NOMO-1 treated with dmso at 0.1 percent for 144 hours (cell line): ENCODE measurements at regions not wholly inside any gene's neighbourhood (a gene's known extent, or its start where the extent isn't known, plus 50 kb on each side); places are given as distances from the start of the nearest gene placed in this dataset.

Experiments
- DNase-seq: peaks from one replicate; lab custom pipeline; 2025; ENCODE audit not compliant: unreplicated experiment; lab: John Stamatoyannopoulos, UW

DNA sequence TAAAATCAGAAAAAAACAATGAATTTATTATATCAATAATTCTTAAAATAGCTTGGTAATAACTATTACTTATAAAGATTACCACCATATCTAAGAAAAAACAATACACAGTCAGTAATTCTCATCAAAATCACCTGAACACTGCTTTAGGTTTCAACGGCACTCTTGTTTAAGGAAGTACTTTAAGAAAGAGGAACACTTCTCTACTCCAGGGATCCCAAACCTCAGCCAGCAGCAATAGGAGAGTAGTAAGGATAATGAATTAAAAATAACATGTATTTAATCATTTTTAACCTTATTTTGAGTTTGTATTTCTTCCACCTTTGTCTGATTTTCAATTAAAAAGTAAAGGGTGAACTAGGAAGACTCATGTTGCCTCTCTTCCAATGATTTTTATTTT is 494.0 kb upstream of the NR2F2 start:
- no peak for DNase-seq

- DNase-seq, result no peak
Observed at GRCh38 chr15:95837341-95838004, 493.0 kb upstream of the NR2F2 start.

- DNase-seq, result no peak
Observed at GRCh38 chr15:95839367-95839782, 491.1 kb upstream of the NR2F2 start.

DNA sequence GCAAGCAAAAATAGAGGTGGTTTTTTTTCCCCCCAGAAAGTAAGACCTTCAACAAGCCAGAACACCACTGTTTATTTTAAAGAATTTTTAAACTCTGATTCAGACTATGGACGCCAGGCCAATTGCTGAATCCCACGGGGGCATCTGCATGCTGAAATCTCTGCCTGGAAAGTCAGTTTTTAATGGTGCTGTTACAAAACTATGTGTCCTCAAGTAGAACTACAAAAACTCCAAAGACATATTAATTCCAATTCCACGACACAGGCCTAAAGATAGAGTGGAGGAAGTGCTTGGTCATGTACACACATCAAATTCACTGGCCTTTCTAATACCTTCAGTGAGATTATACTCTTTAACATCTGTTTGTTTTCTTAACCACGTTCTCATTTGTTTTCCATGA is 490.5 kb upstream of the NR2F2 start:
- DNase-seq, result no peak

DNA sequence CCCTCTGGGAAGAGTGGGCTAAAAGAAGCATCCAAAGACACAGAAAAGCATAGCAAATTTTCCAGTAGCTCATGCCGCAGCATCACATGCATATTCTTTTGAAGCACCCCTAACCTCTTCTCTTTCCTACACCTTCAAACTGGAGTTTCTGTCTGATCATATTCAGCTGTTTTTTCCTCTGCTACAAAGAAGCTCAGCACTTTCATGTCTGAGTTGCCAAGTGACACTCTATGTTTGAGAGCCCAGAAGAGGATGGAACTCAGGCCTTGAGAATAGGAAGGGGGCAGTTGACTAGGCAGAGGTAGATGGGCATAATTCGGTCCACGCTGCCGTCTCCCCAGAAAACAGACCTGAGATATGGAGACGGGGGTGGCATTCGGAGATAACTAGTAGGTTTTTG is 489.6 kb upstream of the NR2F2 start:
- no peak for DNase-seq

GRCh38 chr15:95842576-95842975 is 487.9 kb upstream of the NR2F2 start:
- no peak for DNase-seq

GRCh38 chr15:95843241-95843910 is 487.1 kb upstream of the NR2F2 start:
- no peak for DNase-seq

DNA sequence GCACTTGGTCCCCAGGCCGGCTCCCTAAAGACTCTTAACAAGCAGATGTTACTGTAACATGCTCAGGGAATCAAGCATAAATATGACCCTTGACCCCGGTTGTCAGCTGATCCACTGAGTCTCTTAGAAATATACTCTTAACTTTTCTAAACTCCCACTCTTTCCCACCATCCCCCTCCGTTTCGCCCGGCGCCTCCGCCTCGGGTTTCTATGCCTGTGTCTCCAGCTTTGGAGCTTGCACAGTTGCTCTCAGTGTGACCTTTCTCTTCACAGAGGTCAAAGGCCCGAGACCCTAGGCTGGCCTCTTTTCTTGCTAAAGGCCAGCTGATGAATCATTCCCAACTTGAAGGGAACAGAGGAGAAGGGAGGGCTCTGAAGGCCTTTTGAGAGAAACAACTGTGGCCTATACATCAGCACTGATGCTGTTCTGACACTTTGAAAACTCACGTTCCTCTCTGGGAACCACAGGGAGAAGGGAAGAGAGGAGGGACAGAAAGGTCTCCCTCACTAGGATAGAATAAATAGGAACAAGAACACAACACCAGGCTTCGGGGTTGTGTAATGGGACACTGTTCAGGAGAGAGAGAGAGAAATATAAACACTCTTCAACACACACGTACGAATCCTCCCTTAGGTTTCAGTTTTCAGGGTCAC is 484.5 kb upstream of the NR2F2 start:
- no peak for DNase-seq

DNA sequence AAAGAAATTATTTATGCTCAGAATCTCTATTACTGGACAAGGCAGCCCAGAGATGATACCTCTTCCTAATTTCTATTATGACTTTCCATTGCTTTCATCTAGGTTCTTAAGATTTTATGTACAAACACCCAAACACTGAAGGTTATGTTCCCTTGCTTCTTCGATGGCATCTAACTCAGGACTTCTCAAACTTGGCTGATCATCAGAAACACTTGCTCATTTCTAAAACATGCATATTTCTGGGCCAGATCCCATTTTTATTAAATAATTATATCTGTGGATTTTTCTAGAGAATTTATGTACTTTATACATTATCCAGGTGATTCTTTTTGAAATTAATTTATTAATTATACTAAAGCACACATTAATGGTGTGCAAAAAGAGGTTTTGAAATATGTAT is 482.4 kb upstream of the NR2F2 start:
- DNase-seq, result no peak

DNA sequence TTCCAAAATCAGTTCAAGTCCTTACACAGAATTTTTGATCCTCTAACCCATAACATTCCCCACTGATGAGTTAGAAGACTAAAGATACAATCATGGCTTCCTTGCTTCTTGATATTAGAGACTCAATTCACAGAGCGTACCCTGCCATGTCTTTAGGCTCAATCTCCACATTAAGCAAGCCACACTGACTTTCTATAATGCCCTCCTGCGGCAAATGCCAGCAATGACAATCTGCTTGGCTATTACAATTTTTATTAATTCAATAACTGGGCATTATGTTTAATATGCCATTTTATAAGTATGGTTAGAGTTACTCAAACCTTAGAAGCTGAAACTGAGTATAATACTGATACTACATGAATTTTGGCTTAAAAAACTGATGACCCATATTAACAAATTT is 479.7 kb upstream of the NR2F2 start:
- no peak for DNase-seq

DNA sequence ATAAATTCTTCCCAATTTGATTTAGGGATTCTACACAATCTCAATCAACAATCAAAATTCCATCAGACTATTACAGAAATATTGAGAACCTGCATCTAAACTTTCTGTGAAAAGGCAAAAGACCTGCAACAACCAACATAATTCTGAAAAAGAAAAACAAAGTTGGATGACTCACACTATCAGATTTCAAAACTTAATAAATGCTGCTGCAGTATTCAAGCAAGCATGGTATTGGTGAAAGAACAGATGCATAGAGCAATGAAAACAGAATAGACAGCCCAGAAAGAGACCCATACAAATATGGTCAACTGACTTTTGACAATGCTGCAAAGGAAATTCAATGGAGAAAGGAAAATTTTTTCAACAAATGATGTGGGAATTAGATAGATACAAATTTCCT is 477.1 kb upstream of the NR2F2 start:
- DNase-seq, result no peak

- DNase-seq, result no peak
Observed at GRCh38 chr15:95857124-95857757, 473.3 kb upstream of the NR2F2 start.

DNA sequence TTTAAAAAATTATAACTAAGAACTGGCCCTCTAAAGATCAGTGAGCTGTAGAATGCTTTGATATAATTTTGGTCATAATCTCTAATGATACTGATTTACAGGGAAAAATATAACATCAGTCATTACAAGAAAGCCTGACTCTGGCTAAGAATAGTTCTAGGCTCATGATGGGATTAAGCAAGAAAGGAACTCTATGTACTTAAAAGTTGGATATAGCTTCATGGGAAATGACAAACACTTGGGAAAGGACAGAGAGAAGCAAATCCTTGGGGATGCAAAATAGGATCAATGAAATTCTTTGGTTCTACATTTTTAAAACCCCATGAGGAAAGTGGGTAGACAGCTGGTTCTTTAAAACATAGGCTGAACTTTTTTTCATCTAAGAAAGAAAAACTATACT is 472.7 kb upstream of the NR2F2 start:
- no peak for DNase-seq

- no peak for DNase-seq
Observed at GRCh38 chr15:95860406-95860805, 470.1 kb upstream of the NR2F2 start.

DNA sequence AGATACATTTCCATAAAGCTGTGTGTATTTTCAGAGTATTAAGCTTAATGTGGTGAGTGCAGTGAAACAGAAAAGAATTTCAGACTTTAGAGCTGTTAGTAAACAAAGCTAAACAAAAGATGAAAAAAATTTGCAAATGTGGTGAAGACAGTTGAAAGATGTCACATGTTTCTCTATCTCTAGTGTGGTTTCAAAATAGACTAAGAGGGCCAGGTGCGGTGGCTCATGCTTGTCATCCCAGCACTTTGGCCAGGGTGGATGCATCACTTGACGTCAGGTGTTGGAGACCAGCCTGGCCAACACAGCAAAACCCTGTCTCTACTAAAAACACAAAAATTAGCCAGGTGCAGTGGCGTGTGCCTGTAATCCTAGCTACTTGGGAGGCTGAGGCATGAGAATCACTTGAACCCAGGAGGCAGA is 466.0 kb upstream of the NR2F2 start:
- no peak for DNase-seq

GRCh38 chr15:95865330-95865739 is 465.2 kb upstream of the NR2F2 start:
- no peak for DNase-seq

GRCh38 chr15:95866711-95867440 is 463.6 kb upstream of the NR2F2 start:
- no peak for DNase-seq

GRCh38 chr15:95868450-95868849 is 462.1 kb upstream of the NR2F2 start:
- DNase-seq, result no peak

DNA sequence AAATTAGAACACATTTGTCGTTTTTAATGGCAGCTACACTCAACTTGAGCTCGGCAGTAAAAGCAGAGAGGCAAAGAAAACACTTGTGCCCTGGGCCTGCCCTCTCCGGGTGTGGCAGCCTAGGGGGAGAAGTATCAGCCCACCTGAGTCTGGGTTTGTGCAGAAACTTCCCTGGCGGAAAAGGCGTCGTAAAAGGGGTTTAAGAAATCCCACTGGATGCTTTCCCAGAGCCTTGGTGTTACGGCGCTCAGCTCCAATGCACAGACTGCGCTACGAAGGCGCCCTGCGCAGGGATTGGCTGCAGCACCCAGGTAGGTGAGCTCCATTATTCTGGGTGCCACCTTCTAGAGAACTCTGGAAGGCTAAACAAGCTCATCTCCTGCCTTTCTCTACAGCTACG is 461.5 kb upstream of the NR2F2 start:
- DNase-seq, result no peak

GRCh38 chr15:95869920-95870319 is 460.6 kb upstream of the NR2F2 start:
- DNase-seq, result no peak

DNA sequence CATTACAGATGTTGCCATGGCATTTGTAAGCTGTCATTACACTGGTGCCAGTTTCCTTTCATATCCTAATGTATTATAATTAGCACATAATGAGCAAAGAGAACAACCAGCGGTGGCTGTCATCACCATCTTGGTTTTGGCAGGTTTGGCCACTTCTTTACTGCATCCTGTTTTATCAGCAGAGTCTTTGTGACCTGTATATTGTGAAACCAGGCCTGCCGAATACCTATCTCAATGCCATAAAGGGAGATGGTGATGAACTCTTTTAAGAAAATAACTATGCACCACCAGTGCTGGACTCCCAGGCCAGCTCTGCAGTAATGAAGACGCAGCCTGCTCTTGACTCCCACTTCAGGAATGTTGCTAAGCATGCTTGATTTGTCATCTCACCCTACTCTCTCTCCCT is 458.1 kb upstream of the NR2F2 start:
- no peak for DNase-seq
